ENCODE measurements at regions not wholly inside any gene's neighbourhood (a gene's known extent, or its start where the extent isn't known, plus 50 kb on each side); places are given as distances from the start of the nearest gene placed in this dataset.

GRCh38 chr5:29023541-29023940 is 1985.2 kb upstream of the CDH9 start:
- TF ChIP-seq TOX (CRISPR knock-in tag; IDR thresholded peaks at IDR 0.05; ENCODE audit: borderline replicate concordance) (no peak), ARNTL (CRISPR knock-in tag; IDR thresholded peaks at IDR 0.05; ENCODE audit: borderline replicate concordance, low read depth) (no peak), PATZ1 (CRISPR knock-in tag; IDR thresholded peaks at IDR 0.05; ENCODE audit: borderline replicate concordance) (no peak), ZNF70 (CRISPR knock-in tag; IDR thresholded peaks at IDR 0.05) (no peak)

Data from SK-N-SH treated with all-trans-retinoic acid at 6 μM for 48 hours (cell line).